GM21737 (cell line): ENCODE measurements at regions not wholly inside any gene's neighbourhood (a gene's known extent, or its start where the extent isn't known, plus 50 kb on each side); places are given as distances from the start of the nearest gene placed in this dataset.
"Not testable (repeated sequence)": the region's sequence is repeated elsewhere in the genome, so short reads cannot be mapped to it uniquely, and the experiment has no call there.

Source experiments
- ATAC-seq: cut with Tn5 transposase; IDR thresholded peaks from one replicate; pipeline ENCODE4 v1.9.1; 2021; ENCODE audit warnings: mild to moderate bottlenecking, moderate library complexity; ENCODE audit not compliant: unreplicated experiment

- ATAC-seq = no peak
These were observed 483.9 kb downstream of the AACS start for GRCh38 chr12:125549171-125549570.

GRCh38 chr12:125549836-125550235, 484.6 kb downstream of the AACS start:
- no peak for ATAC-seq

DNA sequence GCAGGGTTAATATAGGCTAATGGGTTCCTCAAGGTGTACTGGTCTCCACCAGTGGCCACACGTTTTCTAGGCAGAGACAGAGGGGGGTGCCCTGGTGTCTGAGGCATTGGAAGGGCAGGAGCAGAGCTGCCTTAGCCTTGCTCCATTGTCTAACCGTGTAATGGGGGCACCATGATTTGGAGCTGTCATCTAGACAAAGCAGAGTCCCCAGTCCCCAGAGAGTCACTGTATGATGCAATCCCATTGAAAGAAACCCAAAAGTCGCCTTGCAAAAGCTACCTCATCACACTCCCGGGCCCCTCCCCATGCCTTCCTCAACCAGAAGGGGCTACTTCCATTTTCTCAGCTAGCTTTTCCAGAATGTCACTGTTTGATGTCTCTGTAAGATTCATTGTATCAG, 487.1 kb downstream of the AACS start:
- ATAC-seq = no peak

GRCh38 chr12:125561008-125561407, 495.8 kb downstream of the AACS start:
- ATAC-seq = not testable (repeated sequence)

DNA sequence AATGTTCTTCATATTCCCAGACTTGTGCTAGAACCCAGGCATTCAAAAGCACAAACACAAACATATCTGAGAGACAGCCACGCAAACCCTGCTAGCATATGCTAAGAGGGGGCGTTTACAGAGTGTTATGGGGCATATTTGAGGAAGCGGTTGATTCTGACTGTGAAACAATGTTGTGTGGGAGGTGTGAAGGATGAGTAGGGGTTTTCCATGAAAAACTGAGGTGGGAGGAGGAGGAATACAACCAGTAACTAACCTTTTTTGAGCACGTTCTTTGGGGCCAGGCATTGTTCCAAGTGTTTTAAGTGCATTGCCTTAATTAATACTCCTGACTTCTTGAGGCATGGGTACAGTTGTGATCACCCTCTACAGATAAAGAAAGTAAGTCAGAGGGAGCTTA, 499.5 kb downstream of the AACS start:
- ATAC-seq = no peak

DNA sequence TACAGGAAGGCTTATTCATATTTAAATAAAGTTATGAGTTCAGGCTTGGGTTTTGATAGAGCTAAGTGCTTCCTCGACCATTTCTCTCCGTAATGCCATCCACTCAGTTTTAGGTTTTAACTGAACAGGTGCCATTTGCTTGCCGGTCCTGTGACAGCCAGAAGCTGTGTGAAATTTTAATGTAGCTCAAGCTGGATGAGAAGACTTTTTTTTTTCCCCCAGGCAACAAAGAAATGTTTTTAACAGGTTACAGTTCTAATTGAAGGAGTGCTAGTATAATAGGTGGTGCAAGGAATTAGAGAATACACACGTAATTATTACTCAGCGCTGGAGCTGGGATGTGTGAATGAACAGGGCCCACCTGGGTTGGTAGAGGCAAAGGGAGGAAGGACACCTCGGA, 502.3 kb downstream of the AACS start:
- no peak for ATAC-seq

- ATAC-seq = no peak
These were observed 503.1 kb downstream of the AACS start for GRCh38 chr12:125568306-125568705.

- ATAC-seq = no peak
These were observed 508.0 kb downstream of the AACS start for GRCh38 chr12:125573271-125573670.

- ATAC-seq = no peak
These were observed 512.1 kb downstream of the AACS start for GRCh38 chr12:125577334-125577733.

DNA sequence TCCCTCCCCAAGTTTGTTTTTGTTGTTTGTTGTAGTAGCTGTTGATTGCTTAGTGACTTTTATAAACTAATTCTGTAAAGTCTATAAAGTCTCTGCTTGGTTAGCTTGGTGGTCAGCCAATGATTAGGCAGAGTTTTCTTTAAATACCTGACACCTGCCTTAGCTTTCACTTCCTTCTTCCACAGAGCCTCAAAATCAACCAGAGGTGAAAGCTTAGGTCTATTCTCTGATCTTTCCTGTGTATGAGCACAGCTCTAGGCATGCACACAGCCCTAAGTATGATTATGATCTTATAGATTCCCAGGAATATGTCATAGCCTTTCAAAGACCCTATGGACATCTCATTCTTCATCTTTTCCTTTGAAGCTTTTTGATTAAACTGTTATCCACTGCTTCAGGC, 514.7 kb downstream of the AACS start:
- ATAC-seq = no peak

DNA sequence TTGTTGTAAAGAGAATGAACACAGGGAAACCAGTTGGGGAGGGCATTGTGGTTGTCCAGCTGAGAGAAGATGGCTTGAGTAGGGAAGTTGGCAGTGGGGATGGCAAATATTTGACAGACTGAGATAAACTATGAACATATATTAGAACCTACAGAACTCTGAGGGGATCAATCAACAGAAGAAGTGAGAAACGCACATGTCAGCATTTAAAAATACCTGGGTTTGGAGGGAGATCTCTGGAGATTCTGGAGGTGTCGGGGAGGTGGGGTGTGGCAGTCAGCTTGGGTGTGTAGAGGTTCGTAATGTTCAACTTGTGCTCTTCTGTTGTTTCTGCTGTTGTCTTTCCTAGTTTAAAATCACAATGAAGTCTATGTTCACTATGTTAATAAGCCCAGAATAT, 517.8 kb downstream of the AACS start:
- ATAC-seq = no peak

- ATAC-seq = no peak
These were observed 521.2 kb downstream of the AACS start for GRCh38 chr12:125586441-125586840.

DNA sequence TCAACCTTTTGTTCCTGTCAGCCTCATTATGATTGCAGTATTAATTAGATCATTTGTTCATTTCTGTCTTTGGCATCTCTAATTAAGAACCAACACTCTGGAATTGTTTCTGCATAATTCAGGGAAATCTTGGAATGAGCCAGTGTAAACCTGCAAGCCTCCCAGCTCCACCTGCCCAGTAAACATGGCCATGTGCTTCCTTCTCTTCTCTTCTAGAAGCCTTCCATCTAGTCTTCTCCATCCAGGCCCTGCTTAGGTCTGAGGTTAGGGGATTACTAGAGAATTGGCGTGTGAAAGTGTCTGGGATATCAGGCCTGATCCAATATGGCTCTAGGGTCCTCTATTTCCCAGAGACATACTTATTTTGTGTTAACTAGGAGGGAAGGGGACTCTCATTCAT, 528.0 kb downstream of the AACS start:
- no peak for ATAC-seq

DNA sequence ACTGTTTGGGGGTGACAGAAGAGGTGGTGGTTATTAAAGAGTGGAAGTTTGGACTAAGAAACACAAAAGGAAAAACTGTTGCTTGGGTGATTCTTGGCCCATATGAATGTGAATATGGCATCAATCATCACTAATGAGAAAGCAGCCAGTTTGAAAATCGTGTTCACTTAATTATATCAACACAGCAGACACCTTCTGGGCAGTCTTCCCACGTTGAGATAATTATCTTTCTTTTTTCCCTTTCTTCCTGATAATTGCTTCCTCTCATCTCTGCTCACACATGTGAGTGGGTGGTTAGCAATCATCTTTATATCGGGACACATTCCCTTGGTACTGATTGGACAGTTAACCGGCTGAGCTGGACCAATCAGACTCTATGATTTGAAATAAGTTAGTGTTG, 539.7 kb downstream of the AACS start:
- no peak for ATAC-seq

DNA sequence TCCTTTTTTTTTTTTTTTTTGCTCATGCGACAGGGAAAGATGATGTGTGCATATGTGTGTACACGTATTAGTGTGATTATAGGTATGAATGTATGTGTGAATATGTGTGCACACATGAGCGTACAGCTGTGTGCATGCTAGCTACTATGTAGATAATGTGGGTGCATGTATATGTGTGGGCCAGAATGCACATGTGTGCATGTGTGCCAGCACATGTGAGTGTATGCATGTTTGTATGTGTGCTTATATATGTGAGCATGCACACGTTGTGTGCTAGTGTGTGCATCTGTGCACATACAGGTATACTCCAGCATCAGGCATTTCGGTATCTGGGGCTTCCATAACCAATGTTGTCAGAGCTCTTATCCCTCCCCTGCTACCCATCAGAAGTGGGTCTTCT, 541.1 kb downstream of the AACS start:
- no peak for ATAC-seq

DNA sequence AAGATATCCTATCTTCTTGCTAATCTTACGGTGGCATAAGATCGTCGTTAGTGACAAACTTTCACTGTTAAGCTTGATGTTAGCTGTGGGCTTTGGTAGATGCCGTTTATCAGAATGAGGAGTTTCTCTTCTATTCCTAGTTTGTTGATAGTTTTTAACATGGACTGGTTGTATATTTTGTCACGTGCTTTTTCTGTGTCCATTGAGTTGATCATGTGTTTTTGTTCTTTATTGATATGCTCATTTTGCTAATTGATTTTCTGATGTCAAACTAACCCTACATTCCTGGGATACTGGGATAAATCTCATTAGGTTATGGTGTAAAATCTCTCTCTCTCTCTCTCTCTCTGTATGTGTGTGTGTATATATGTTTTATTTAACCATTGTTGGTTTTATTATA, 545.1 kb downstream of the AACS start:
- no peak for ATAC-seq

DNA sequence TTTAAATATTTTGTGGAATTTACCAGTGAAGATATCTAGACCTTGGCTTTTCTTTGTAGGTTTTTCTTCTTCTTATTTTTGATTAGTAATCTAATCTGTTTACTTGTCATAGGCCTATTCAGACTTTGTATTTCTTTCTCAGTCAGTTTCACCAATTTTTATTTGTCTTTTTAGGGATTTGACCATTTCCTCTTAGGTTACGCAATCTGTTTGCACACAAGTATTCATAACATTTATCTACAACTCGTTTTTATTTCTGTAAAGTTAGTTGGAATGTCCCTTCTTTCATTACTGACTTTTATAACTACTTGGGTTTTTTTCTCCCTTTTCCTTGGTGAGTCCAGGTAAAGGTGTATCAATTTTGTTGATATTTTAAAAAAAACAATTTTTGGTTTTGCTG, 545.7 kb downstream of the AACS start:
- no peak for ATAC-seq

GRCh38 chr12:125614058-125614457, 548.8 kb downstream of the AACS start:
- ATAC-seq = no peak

- no peak for ATAC-seq
These were observed 554.5 kb downstream of the AACS start for GRCh38 chr12:125619723-125620122.

GRCh38 chr12:125633686-125634085, 568.5 kb downstream of the AACS start:
- no peak for ATAC-seq

GRCh38 chr12:125634813-125635212, 569.6 kb downstream of the AACS start:
- ATAC-seq = no peak

DNA sequence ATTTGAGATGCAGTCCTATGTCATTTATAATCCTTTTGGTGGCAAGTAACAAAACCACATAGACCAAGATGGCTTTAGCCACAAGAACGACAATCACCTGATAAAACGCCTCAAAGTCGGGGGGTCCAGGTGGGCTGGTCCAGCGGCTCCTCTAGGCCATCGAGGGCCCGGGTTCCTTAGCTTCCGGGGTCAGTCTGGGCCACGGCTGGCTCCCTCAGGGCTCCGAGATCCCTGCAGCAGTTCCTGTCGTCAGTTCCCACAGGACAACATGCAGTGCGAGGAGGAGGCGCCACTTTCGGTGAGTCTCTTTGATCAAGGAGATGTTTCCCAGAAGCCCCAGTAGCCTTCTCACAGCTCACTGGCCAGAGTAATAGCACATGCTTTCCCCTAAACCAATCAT, 574.6 kb downstream of the AACS start:
- ATAC-seq = no peak

DNA sequence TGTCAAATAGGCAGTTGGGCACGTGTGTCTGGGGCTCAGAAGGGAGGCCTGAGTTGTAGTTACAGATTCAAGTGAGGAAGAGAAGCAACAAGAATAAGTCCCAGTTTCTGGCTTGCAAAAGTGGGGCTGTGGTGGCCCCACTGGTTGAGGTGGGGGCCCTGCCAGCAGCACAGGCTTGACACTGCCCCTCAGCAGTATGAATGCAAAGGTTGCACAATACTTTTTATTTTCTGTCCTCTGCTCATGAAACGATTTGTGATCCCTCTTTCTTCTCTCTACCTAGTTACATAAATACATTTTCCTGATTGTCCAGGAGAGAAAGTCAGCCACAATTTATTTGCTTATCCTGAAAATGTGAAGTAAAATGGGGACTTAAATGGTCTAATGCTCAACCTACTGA, 577.8 kb downstream of the AACS start:
- ATAC-seq = no peak

DNA sequence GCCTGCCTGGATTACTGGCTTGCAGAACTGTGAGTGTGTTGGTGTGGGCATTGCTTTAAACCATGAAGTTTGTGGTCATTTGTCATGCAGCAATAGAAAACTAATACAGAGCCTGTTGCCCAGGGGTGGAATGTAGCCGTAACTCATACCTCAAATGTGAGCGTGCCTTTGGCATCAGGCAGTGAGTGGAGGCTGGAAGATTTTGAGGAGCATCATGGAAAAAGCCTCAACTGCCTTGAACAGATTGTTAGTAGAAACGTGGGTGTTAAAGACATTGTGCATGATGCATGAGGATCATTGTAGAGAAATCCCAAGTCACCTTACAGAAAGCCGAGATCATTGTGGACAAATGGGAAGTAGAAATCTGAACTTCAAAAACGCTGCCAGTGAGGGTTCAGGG, 580.5 kb downstream of the AACS start:
- ATAC-seq = no peak
